ENCODE measurements at regions not wholly inside any gene's neighbourhood (a gene's known extent, or its start where the extent isn't known, plus 50 kb on each side); places are given as distances from the start of the nearest gene placed in this dataset.

DNA sequence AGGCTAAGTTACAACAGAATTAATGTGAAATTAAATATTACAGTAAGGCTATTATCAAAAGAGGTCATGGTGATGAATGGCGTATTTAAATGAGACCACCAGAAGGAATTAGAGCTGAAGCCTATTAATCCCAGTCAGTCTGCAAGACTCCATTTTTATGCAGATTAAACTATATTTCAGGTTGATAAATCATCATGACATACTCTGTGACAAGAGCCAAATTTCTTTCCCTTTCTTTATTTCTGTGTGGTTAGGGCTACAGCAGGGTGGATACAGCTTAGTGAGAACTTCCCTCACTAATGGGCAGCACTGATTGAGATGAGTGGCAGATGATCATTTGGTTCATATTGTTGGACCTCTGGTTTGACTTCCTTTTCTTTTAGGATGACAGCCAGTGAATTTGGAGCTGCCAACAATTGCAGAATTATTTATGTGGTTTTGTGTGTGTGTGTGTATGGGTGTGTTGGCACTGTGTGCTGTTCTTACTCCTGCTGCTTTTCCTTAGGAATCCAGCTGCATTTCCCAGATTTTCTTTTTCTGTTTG is 481.3 kb downstream of the PIK3C3 start:
- Histone ChIP-seq H4K20me1 (ENCODE audit: insufficient read depth, low read length) (no peaks in the 10 kb centered on the region), H2AFZ (ENCODE audit: low read length) (no peak overlapping the region), H3K27ac (ENCODE audit: low read depth, low read length, poor library complexity, severe bottlenecking) (no peak overlapping the region), H3K4me3 (ENCODE audit: low read depth, low read length, poor library complexity, severe bottlenecking) (no peak overlapping the region), H3K4me2 (ENCODE audit: low read length) (no peak overlapping the region), H3K79me2 (ENCODE audit: insufficient read depth, low read depth, low read length) (no peaks in the 10 kb centered on the region), H3K9me2 (ENCODE audit: insufficient read depth, low read length) (no peaks in the 10 kb centered on the region), H3K9me3 (ENCODE audit: low read length) (no peaks in the 10 kb centered on the region), H3K4me1 (ENCODE audit: insufficient read depth, low read length, poor library complexity, severe bottlenecking) (no peaks in the 10 kb centered on the region), H3K36me3 (ENCODE audit: insufficient read depth, low read length) (no peaks in the 10 kb centered on the region)
- BruUV-seq (replicated peaks): no TSS peak
- no peak for TF ChIP-seq EZH2phosphoT487 (IDR thresholded peaks at IDR 0.05; ENCODE audit: borderline replicate concordance, low read depth, low read length)
- TF ChIP-seq, protein P1, sequence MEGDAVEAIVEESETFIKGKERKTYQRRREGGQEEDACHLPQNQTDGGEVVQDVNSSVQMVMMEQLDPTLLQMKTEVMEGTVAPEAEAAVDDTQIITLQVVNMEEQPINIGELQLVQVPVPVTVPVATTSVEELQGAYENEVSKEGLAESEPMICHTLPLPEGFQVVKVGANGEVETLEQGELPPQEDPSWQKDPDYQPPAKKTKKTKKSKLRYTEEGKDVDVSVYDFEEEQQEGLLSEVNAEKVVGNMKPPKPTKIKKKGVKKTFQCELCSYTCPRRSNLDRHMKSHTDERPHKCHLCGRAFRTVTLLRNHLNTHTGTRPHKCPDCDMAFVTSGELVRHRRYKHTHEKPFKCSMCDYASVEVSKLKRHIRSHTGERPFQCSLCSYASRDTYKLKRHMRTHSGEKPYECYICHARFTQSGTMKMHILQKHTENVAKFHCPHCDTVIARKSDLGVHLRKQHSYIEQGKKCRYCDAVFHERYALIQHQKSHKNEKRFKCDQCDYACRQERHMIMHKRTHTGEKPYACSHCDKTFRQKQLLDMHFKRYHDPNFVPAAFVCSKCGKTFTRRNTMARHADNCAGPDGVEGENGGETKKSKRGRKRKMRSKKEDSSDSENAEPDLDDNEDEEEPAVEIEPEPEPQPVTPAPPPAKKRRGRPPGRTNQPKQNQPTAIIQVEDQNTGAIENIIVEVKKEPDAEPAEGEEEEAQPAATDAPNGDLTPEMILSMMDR (conservative IDR thresholded peaks at IDR 0.05; ENCODE audit: low read length): no peak
- no peak for DNase-seq (ENCODE audit: low spot score)
- ChIA-PET CTCF (ENCODE audit: unreplicated experiment) (no interaction called here), POLR2A (no interaction called here)
- intact Hi-C loops (cut with micrococcal nuclease; ENCODE audit: unreplicated experiment): no loop called here

- H3K4me1 ChIP-seq (ENCODE audit: insufficient read depth, low read length, poor library complexity, severe bottlenecking): no peaks in the 10 kb centered on the region
- H3K27ac ChIP-seq (ENCODE audit: low read depth, low read length, poor library complexity, severe bottlenecking): no peak overlapping the region
- ChIA-PET CTCF (ENCODE audit: unreplicated experiment) (no interaction called here), POLR2A (no interaction called here)
- H3K9me3 ChIP-seq (ENCODE audit: low read length): no peaks in the 10 kb centered on the region
- H3K36me3 ChIP-seq (ENCODE audit: insufficient read depth, low read length): no peaks in the 10 kb centered on the region
- no peak overlapping the region for H3K4me2 ChIP-seq (ENCODE audit: low read length)
- intact Hi-C loops (cut with micrococcal nuclease; ENCODE audit: unreplicated experiment): no loop called here
- H3K79me2 ChIP-seq (ENCODE audit: insufficient read depth, low read depth, low read length): no peaks in the 10 kb centered on the region
- no peak overlapping the region for H3K4me3 ChIP-seq (ENCODE audit: low read depth, low read length, poor library complexity, severe bottlenecking)
- H4K20me1 ChIP-seq (ENCODE audit: insufficient read depth, low read length): no peaks in the 10 kb centered on the region
- H2AFZ ChIP-seq (ENCODE audit: low read length): no peak overlapping the region
- no TSS peak for BruUV-seq (replicated peaks)
- DNase-seq (ENCODE audit: low spot score): no peak
- TF ChIP-seq, protein P1 (conservative IDR thresholded peaks at IDR 0.05; ENCODE audit: low read length): no peak
- H3K9me2 ChIP-seq (ENCODE audit: insufficient read depth, low read length): no peaks in the 10 kb centered on the region
Measured at GRCh38 chr18:42437001-42437400, 482.0 kb downstream of the PIK3C3 start.

DNA sequence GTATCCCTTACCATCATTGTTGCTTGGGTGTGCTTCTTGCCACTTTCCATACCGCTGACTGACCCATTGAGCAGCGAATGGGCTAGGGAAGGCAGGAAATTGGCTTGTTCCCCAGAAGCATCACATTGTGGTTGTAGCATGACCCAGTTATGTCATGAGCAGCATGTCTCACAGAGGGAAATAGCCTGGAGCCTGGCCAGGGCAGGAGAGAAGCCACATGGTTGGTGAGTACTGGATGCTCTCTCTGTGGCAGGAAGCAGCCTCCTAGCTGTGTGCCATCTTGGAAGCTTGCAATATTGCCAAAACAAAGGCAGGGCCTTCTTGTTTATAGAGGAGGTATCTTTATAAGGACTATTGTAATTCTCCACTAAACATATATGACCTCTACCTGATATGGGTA is 482.6 kb downstream of the PIK3C3 start:
- TF ChIP-seq, protein P1 (conservative IDR thresholded peaks at IDR 0.05; ENCODE audit: low read length): no peak
- TF ChIP-seq EZH2phosphoT487 (IDR thresholded peaks at IDR 0.05; ENCODE audit: borderline replicate concordance, low read depth, low read length): no peak
- Histone ChIP-seq H3K4me1 (ENCODE audit: insufficient read depth, low read length, poor library complexity, severe bottlenecking) (no peaks in the 10 kb centered on the region), H4K20me1 (ENCODE audit: insufficient read depth, low read length) (no peaks in the 10 kb centered on the region), H3K36me3 (ENCODE audit: insufficient read depth, low read length) (no peaks in the 10 kb centered on the region), H3K79me2 (ENCODE audit: insufficient read depth, low read depth, low read length) (no peaks in the 10 kb centered on the region), H3K27ac (ENCODE audit: low read depth, low read length, poor library complexity, severe bottlenecking) (no peak overlapping the region), H3K4me3 (ENCODE audit: low read depth, low read length, poor library complexity, severe bottlenecking) (no peak overlapping the region), H2AFZ (ENCODE audit: low read length) (no peak overlapping the region), H3K9me2 (ENCODE audit: insufficient read depth, low read length) (no peaks in the 10 kb centered on the region), H3K4me2 (ENCODE audit: low read length) (no peak overlapping the region), H3K9me3 (ENCODE audit: low read length) (no peaks in the 10 kb centered on the region)
- CTCF ChIA-PET (ENCODE audit: unreplicated experiment): no interaction called here
- no peak for DNase-seq (ENCODE audit: low spot score)
- no TSS peak for BruUV-seq (replicated peaks)
- POLR2A ChIA-PET: no interaction called here
- intact Hi-C loops (cut with micrococcal nuclease; ENCODE audit: unreplicated experiment): no loop called here
